ENCODE measurements at regions not wholly inside any gene's neighbourhood (a gene's known extent, or its start where the extent isn't known, plus 50 kb on each side); places are given as distances from the start of the nearest gene placed in this dataset.

DNA sequence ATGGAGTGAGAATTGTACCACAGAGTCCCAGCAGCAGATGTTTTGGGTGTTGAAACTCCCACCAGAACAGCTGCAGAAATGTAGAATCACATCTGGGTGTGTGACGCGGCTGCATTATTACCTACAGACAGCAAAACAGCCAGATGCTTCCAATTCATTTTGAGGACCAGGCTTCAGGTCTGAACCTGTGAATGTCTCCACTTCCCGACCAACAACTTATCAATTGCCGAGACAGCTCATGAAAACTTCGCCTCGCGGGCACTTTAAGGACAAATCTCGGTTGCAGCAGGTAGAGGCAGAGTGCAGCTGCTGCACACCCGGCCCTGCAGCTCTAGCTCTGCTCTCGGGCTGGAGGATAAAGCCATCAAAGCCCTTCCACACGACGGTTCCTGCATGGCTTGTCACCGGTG, 202.0 kb downstream of the HRH4 start:
- no peaks in the 10 kb centered on the region for H3K4me1 ChIP-seq (ENCODE audit: insufficient read depth, low read length)
- no peak overlapping the region for H3K23ac ChIP-seq (ENCODE audit: insufficient read length, low read depth, low read length)
- no peak overlapping the region for H2AK5ac ChIP-seq (ENCODE audit: insufficient read length, low read length)
- no peak overlapping the region for H3K9ac ChIP-seq (ENCODE audit: extremely low read depth, insufficient read length, low read length)
- H3K79me1 ChIP-seq (ENCODE audit: insufficient read depth, low read depth, low read length, poor library complexity, severe bottlenecking): no peaks in the 10 kb centered on the region
- H3K23me2 ChIP-seq (ENCODE audit: insufficient read length, low read depth, low read length, poor library complexity, severe bottlenecking): no peaks in the 10 kb centered on the region
- no peak overlapping the region for H3K14ac ChIP-seq (ENCODE audit: insufficient read depth, low read length)
- H3K79me2 ChIP-seq (ENCODE audit: insufficient read depth, low read length): no peaks in the 10 kb centered on the region
- H2BK15ac ChIP-seq (ENCODE audit: low read depth, low read length): no peak overlapping the region
- no peaks in the 10 kb centered on the region for H3K9me3 ChIP-seq (ENCODE audit: control insufficient read depth, low read depth, low read length)
- Mint-ChIP-seq H3K4me1 (no peaks in the 10 kb centered on the region; a peak in 1 of 4 replicates), H3K27me3 (ENCODE audit: low read depth) (no peaks in the 10 kb centered on the region), H3K27ac (no peak overlapping the region), H3K9me3 (no peaks in the 10 kb centered on the region), H3K36me3 (ENCODE audit: insufficient read depth in 1 of 3, low read depth in 3 of 3) (no peaks in the 10 kb centered on the region), H3K4me3 (no peak overlapping the region)
- no peak overlapping the region for H2BK20ac ChIP-seq (ENCODE audit: low read depth, low read length, poor library complexity, severe bottlenecking)
- TF ChIP-seq, protein P1, sequence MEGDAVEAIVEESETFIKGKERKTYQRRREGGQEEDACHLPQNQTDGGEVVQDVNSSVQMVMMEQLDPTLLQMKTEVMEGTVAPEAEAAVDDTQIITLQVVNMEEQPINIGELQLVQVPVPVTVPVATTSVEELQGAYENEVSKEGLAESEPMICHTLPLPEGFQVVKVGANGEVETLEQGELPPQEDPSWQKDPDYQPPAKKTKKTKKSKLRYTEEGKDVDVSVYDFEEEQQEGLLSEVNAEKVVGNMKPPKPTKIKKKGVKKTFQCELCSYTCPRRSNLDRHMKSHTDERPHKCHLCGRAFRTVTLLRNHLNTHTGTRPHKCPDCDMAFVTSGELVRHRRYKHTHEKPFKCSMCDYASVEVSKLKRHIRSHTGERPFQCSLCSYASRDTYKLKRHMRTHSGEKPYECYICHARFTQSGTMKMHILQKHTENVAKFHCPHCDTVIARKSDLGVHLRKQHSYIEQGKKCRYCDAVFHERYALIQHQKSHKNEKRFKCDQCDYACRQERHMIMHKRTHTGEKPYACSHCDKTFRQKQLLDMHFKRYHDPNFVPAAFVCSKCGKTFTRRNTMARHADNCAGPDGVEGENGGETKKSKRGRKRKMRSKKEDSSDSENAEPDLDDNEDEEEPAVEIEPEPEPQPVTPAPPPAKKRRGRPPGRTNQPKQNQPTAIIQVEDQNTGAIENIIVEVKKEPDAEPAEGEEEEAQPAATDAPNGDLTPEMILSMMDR (conservative IDR thresholded peaks at IDR 0.05): no peak
- no peak overlapping the region for H2BK12ac ChIP-seq (ENCODE audit: insufficient read length, low read depth, low read length)
- H3K4ac ChIP-seq (ENCODE audit: low read depth, low read length): no peak overlapping the region
- H3K4me2 ChIP-seq (ENCODE audit: insufficient read depth, insufficient read length, low read length): no peak overlapping the region
- H4K8ac ChIP-seq (replicated peaks; ENCODE audit: insufficient read length, low read depth, low read length): no peak overlapping the region
- no CpG with 5 or more reads among the region's 13 CpGs for WGBS (ENCODE audit: extremely low coverage, insufficient read length, low lambda C conversion rate)
- H4K91ac ChIP-seq (ENCODE audit: insufficient read length, low read depth, low read length): no peak overlapping the region
- no peak overlapping the region for H3K56ac ChIP-seq (ENCODE audit: insufficient read length, low read depth, low read length)
- H4K5ac ChIP-seq (ENCODE audit: insufficient read length, low read depth, low read length): no peak overlapping the region
- no peak overlapping the region for H3T11ph ChIP-seq (ENCODE audit: low read length)
- no peak overlapping the region for H2BK5ac ChIP-seq (ENCODE audit: insufficient read length, low read length)
- no peak overlapping the region for H2BK120ac ChIP-seq (ENCODE audit: low read depth, low read length, poor library complexity, severe bottlenecking)
- DNase-seq: no peak
- no peak overlapping the region for H3K18ac ChIP-seq (ENCODE audit: insufficient read length, low read depth, low read length)
- no peak overlapping the region for H3K27ac ChIP-seq (ENCODE audit: insufficient read length, low read depth, low read length)
- no peaks in the 10 kb centered on the region for H3K27me3 ChIP-seq (ENCODE audit: insufficient read depth, low read length)
- H4K20me1 ChIP-seq (ENCODE audit: control insufficient read depth, insufficient read depth, insufficient read length): no peaks in the 10 kb centered on the region
- no peak overlapping the region for H2AFZ ChIP-seq (ENCODE audit: low read length)
